Nephron progenitor cell (in vitro differentiated cells): ENCODE measurements at regions not wholly inside any gene's neighbourhood (a gene's known extent, or its start where the extent isn't known, plus 50 kb on each side); places are given as distances from the start of the nearest gene placed in this dataset.

ENCODE experiments used
- DNase-seq: peaks from one replicate; pipeline ENCODE4 v3.0.0; 2021
- H3K27ac Mint-ChIP-seq: 2 replicates; pipeline ENCODE4 v1.8.0; 2021; ENCODE audit warnings: mild to moderate bottlenecking, moderate library complexity, mixed read lengths
- H3K27me3 Mint-ChIP-seq: 2 replicates; pipeline ENCODE4 v1.8.0; 2021; ENCODE audit warnings: mild to moderate bottlenecking, low read depth, mixed read lengths; ENCODE audit not compliant: poor library complexity
- H3K36me3 Mint-ChIP-seq: 2 replicates; pipeline ENCODE4 v1.8.0; 2021; ENCODE audit warnings: low read depth, mixed read lengths
- H3K4me1 Mint-ChIP-seq: 2 replicates; pipeline ENCODE4 v1.8.0; 2021; ENCODE audit warnings: mixed read lengths
- H3K4me3 Mint-ChIP-seq: 2 replicates; pipeline ENCODE4 v1.8.0; 2021; ENCODE audit warnings: mild to moderate bottlenecking, moderate library complexity, mixed read lengths
- H3K9me3 Mint-ChIP-seq: 2 replicates; pipeline ENCODE4 v1.8.0; 2021; ENCODE audit warnings: mild to moderate bottlenecking, moderate library complexity, mixed read lengths
- CTCF ChIP-seq: fragments of 200-600 bp; sonication (generic); IDR thresholded peaks from 2 replicates; pipeline ENCODE4 v1.5.0; 2021; ENCODE audit warnings: antibody characterized with exemption

GRCh38 chr4:17098996-17099395 is 200.6 kb upstream of the LDB2 start:
- H3K4me3 Mint-ChIP-seq = no peak overlapping the region
- H3K27me3 Mint-ChIP-seq = peaks cover 5% of the 10 kb centered on the region

GRCh38 chr4:17098401-17098800 is 200.0 kb upstream of the LDB2 start:
- Mint-ChIP-seq H3K9me3 (no peaks in the 10 kb centered on the region), H3K4me1 (peaks cover 18% of the 10 kb centered on the region), H3K36me3 (no peaks in the 10 kb centered on the region), H3K4me3 (no peak overlapping the region), H3K27me3 (peaks cover 5% of the 10 kb centered on the region), H3K27ac (no peak overlapping the region)
- TF ChIP-seq CTCF = no peak
- DNase-seq = no peak

More at GRCh38 chr4:17098996-17099395, 200.6 kb upstream of the LDB2 start:
- TF ChIP-seq CTCF = no peak
- DNase-seq = no peak
- H3K9me3 Mint-ChIP-seq = no peaks in the 10 kb centered on the region
- H3K27ac Mint-ChIP-seq = no peak overlapping the region
- H3K4me1 Mint-ChIP-seq = peaks cover 12% of the 10 kb centered on the region
- H3K36me3 Mint-ChIP-seq = no peaks in the 10 kb centered on the region

- TF ChIP-seq CTCF = no peak
Measured at GRCh38 chr4:17097362-17097761, 198.9 kb upstream of the LDB2 start.

GRCh38 chr4:17096692-17097091 is 198.2 kb upstream of the LDB2 start:
- no peak for TF ChIP-seq CTCF
- DNase-seq = no peak
- Mint-ChIP-seq H3K4me1 (peaks cover 26% of the 10 kb centered on the region), H3K27me3 (peaks cover 5% of the 10 kb centered on the region), H3K27ac (no peak overlapping the region), H3K4me3 (no peak overlapping the region), H3K9me3 (no peaks in the 10 kb centered on the region), H3K36me3 (no peaks in the 10 kb centered on the region)

More at GRCh38 chr4:17097362-17097761, 198.9 kb upstream of the LDB2 start:
- H3K4me1 Mint-ChIP-seq = peaks cover 26% of the 10 kb centered on the region
- DNase-seq = no peak
- H3K27ac Mint-ChIP-seq = no peak overlapping the region
- H3K4me3 Mint-ChIP-seq = no peak overlapping the region
- H3K36me3 Mint-ChIP-seq = no peaks in the 10 kb centered on the region
- H3K27me3 Mint-ChIP-seq = peaks cover 5% of the 10 kb centered on the region
- H3K9me3 Mint-ChIP-seq = no peaks in the 10 kb centered on the region

- H3K27ac Mint-ChIP-seq = no peak overlapping the region
- H3K36me3 Mint-ChIP-seq = no peaks in the 10 kb centered on the region
- H3K4me3 Mint-ChIP-seq = no peak overlapping the region
- DNase-seq = no peak
- H3K27me3 Mint-ChIP-seq = peaks cover 1% of the 10 kb centered on the region
- H3K4me1 Mint-ChIP-seq = peaks cover 26% of the 10 kb centered on the region
- TF ChIP-seq CTCF = no peak
- H3K9me3 Mint-ChIP-seq = no peaks in the 10 kb centered on the region
Measured at GRCh38 chr4:17095771-17096170, 197.3 kb upstream of the LDB2 start.

GRCh38 chr4:17094876-17095210 is 196.4 kb upstream of the LDB2 start:
- Mint-ChIP-seq H3K36me3 (no peaks in the 10 kb centered on the region), H3K4me3 (no peak overlapping the region), H3K9me3 (no peaks in the 10 kb centered on the region), H3K27ac (peak overlapping the region; percentile 43), H3K4me1 (peaks cover 26% of the 10 kb centered on the region), H3K27me3 (no peaks in the 10 kb centered on the region)
- TF ChIP-seq CTCF = no peak
- DNase-seq = no peak
